Astrocyte of the cerebellum (primary cell): ENCODE measurements at regions not wholly inside any gene's neighbourhood (a gene's known extent, or its start where the extent isn't known, plus 50 kb on each side); places are given as distances from the start of the nearest gene placed in this dataset.

Experiments
- DNase-seq: peaks from one replicate; pipeline ENCODE4 v3.0.0-alpha.2; 2011; ENCODE audit warnings: low read depth
- H3K4me3 ChIP-seq: 2 replicates; pipeline ENCODE4 v1.5.1; 2011; ENCODE audit warnings: mild to moderate bottlenecking, low read depth, low read length, moderate library complexity
- in situ Hi-C: cut with HindIII; loops from 2 replicates; pipeline ENCODE4 v1.10.0; 2017; ENCODE audit warnings: low sequenced_read_pairs
- TF ChIP-seq, protein P1 (sequence below): IDR thresholded peaks from 2 replicates; pipeline ENCODE4 v1.5.1; 2012; ENCODE audit warnings: low read length, low read depth, moderate library complexity, mild to moderate bottlenecking; ENCODE audit errors: missing control alignments

DNA sequence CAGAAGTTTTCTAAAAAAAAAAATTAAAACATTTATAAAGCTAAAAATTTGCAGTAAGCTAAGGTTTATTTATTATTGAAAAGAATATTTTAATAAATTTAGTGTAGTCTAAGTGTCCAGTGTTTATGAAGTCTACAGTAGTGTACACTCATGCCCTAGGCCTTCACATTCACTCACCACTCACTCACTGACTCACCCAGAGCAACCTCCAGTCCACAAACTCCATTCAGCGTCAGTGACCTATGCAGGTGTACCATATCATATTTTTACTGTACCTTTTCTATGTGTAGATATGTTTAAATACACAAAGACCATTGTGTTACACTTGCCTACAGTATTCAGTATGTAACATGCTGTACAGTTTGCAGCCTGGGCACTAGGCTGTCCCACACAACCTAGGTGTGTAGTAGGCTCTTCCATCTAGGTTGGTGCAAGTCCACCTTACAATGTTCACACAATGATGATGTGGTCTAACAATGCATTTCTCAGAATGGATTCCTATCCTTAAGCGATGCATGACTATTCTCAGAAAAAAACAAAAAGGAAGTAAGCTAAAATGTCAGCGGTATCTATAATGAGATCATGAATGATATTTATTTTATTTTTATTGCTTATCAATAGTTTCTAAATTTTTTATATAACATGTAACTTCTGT lies 336.7 kb downstream of the AGTPBP1 start:
- in situ Hi-C loops, result no loop called here
- no peak for DNase-seq
- TF ChIP-seq, protein P1, sequence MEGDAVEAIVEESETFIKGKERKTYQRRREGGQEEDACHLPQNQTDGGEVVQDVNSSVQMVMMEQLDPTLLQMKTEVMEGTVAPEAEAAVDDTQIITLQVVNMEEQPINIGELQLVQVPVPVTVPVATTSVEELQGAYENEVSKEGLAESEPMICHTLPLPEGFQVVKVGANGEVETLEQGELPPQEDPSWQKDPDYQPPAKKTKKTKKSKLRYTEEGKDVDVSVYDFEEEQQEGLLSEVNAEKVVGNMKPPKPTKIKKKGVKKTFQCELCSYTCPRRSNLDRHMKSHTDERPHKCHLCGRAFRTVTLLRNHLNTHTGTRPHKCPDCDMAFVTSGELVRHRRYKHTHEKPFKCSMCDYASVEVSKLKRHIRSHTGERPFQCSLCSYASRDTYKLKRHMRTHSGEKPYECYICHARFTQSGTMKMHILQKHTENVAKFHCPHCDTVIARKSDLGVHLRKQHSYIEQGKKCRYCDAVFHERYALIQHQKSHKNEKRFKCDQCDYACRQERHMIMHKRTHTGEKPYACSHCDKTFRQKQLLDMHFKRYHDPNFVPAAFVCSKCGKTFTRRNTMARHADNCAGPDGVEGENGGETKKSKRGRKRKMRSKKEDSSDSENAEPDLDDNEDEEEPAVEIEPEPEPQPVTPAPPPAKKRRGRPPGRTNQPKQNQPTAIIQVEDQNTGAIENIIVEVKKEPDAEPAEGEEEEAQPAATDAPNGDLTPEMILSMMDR, result no peak
- H3K4me3 ChIP-seq, result no peak overlapping the region

DNA sequence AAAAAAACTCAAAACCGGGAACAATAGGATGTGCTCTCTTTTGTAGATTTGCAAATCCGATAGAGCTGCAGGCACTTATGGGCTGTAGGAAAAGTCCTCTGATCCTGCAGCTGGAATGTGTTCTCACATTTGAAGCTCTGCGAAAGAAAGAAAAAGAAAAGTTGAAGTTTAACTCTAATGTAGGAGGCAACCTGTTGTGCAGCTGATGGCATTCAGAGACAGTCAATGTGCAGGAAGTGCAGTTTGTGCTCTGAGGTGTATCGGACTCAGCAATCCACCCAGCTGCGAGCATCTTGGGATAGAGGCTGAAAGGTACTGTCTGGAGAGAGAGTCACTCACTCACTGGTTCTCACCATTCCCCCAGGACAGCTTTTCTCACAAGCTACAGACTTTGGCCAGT lies 339.2 kb downstream of the AGTPBP1 start:
- in situ Hi-C loops, result no loop called here
- DNase-seq, result no peak
- TF ChIP-seq, protein P1, result no peak
- no peak overlapping the region for H3K4me3 ChIP-seq

DNA sequence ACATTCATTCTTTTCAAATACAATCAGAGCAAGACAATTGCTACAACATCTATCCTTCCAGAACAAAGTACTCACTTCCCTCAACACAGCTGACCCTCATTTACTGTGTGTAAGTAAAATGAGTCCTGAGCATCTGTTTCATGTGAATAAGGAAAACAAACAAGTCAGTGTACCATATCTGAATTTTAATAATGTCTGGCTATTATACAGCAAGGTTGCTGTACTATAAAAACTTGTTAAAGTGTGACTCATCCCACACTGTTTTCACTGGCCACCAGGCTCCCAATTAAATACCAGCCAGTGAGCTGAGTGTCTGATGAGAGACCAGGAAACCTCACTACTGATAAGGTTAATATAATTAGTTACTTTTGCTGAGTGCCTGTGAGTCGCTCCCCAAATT lies 339.8 kb downstream of the AGTPBP1 start:
- no peak overlapping the region for H3K4me3 ChIP-seq
- TF ChIP-seq, protein P1, result peak; percentile 7
- in situ Hi-C loops, result no loop called here
- DNase-seq, result no peak

DNA sequence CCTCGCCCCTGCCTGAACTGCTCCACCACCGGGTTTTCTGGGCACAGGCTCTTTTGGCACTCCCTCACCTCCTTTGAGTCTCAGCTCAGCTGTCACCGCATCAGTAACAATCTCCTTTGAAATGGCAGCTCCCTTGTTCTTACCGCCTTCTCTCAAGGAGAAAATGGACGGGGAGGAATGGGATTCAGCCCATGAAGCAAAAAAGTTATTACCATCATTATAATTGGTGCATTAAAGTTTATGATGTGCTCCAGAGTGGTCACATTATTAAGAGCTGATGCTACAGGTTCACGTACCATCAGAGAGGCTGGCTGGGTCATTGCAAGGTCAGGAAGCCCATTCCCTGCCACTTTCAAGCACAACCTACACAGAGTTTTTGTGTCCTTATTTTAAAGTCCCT lies 344.7 kb downstream of the AGTPBP1 start:
- in situ Hi-C loops, result no loop called here
- TF ChIP-seq, protein P1, result no peak
- H3K4me3 ChIP-seq, result no peak overlapping the region
- DNase-seq, result no peak

DNA sequence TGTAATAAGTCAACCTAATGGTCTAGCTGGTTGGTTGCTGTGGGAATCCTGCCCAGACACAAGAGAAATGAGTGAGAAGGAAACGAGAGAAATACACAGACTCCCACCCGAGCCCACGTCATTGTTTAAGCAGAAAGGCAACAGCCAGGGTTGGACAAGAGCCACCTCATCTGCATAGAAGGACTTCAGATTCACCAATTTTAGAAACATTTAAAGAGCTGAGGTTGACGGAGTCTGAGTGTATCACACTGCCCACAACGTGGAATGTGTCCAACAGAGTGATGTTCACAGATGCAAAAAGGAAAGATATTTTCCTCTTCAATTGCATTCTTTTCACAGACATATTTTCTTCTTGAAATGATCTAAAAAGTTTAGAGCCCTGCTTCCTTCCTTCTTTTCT lies 349.5 kb downstream of the AGTPBP1 start:
- TF ChIP-seq, protein P1, result no peak
- no peak overlapping the region for H3K4me3 ChIP-seq
- in situ Hi-C loops, result no loop called here
- DNase-seq, result peak; percentile 64

DNA sequence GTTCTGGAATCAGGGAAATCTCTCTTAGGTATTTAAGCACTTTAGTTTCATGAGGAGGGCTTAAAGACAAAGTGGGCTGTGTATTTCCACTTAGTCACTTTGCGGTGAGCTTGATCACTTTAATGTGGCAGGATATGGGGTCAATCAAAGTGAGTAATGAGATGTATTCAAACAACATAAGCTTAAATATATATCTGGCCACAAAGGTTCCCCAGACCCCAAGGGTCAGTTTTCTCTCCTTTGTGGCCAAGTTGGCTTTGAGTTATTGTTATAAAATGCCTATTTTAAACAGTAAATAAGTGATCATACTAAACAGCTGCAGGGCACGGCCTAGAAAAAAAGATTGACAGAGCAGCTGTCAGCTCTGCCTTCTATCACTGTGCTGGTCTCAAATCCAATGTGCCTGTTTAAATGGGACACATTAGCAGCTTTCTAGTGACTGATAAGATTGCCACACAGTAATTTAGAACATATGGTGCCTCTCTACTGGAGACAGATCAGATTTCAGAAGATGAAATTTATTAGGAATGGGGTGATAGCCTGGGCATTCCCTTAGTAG lies 363.9 kb downstream of the AGTPBP1 start:
- in situ Hi-C loops, result no loop called here
- no peak overlapping the region for H3K4me3 ChIP-seq
- TF ChIP-seq, protein P1, result no peak
- DNase-seq, result peak; percentile 37
